Ureter (tissue), 1 donor: ENCODE measurements at regions not wholly inside any gene's neighbourhood (a gene's known extent, or its start where the extent isn't known, plus 50 kb on each side); places are given as distances from the start of the nearest gene placed in this dataset.

Source experiments
- DNase-seq: peaks from one replicate; pipeline ENCODE4 v3.0.0-alpha.2; 2020; ENCODE audit warnings: low spot score
- donor health status: DM: yes; HTN: yes; CAD: no.

- no peak for DNase-seq
Observed at GRCh38 chr1:58143972-58144697, 402.4 kb downstream of the OMA1 start.

GRCh38 chr1:58136387-58136786 lies 410.1 kb downstream of the OMA1 start:
- DNase-seq, result no peak

- no peak for DNase-seq
Observed at GRCh38 chr1:58135821-58136321, 410.7 kb downstream of the OMA1 start.

GRCh38 chr1:58133562-58133961 lies 413.0 kb downstream of the OMA1 start:
- DNase-seq, result no peak

- no peak for DNase-seq
Observed at GRCh38 chr1:58123051-58123450, 423.5 kb downstream of the OMA1 start.

- no peak for DNase-seq
Observed at GRCh38 chr1:58119971-58120370, 426.6 kb downstream of the OMA1 start.

GRCh38 chr1:58116284-58116683 lies 430.2 kb downstream of the OMA1 start:
- DNase-seq, result no peak

GRCh38 chr1:58109646-58110200 lies 436.8 kb downstream of the OMA1 start:
- DNase-seq, result no peak

- DNase-seq, result no peak
Observed at GRCh38 chr1:58108783-58109182, 437.7 kb downstream of the OMA1 start.

GRCh38 chr1:58107943-58108342 lies 438.6 kb downstream of the OMA1 start:
- DNase-seq, result no peak

- no peak for DNase-seq
Observed at GRCh38 chr1:58104960-58105359, 441.6 kb downstream of the OMA1 start.

GRCh38 chr1:58096714-58097113 lies 449.8 kb downstream of the OMA1 start:
- no peak for DNase-seq

- DNase-seq, result no peak
Observed at GRCh38 chr1:58095183-58095582, 451.3 kb downstream of the OMA1 start.

GRCh38 chr1:58094221-58094620 lies 452.3 kb downstream of the OMA1 start:
- DNase-seq, result no peak

GRCh38 chr1:58090640-58091039 lies 455.9 kb downstream of the OMA1 start:
- no peak for DNase-seq

- no peak for DNase-seq
Observed at GRCh38 chr1:58089898-58090534, 456.5 kb downstream of the OMA1 start.

- DNase-seq, result no peak
Observed at GRCh38 chr1:58084266-58084665, 462.3 kb downstream of the OMA1 start.

GRCh38 chr1:58082596-58082995 lies 463.9 kb downstream of the OMA1 start:
- DNase-seq, result no peak

- no peak for DNase-seq
Observed at GRCh38 chr1:58076258-58076657, 470.3 kb downstream of the OMA1 start.

- no peak for DNase-seq
Observed at GRCh38 chr1:58075188-58075578, 471.3 kb downstream of the OMA1 start.

- no peak for DNase-seq
Observed at GRCh38 chr1:58072450-58072849, 474.1 kb downstream of the OMA1 start.

GRCh38 chr1:58067082-58067481 lies 479.4 kb downstream of the OMA1 start:
- no peak for DNase-seq

- no peak for DNase-seq
Observed at GRCh38 chr1:58065520-58065919, 481.0 kb downstream of the OMA1 start.
